HG03025 (cell line): ENCODE measurements at regions not wholly inside any gene's neighbourhood (a gene's known extent, or its start where the extent isn't known, plus 50 kb on each side); places are given as distances from the start of the nearest gene placed in this dataset.

ENCODE experiments used
- ATAC-seq: cut with Tn5 transposase; IDR thresholded peaks from one replicate; pipeline ENCODE4 v1.9.1; 2021; ENCODE audit warnings: mild to moderate bottlenecking, moderate library complexity; ENCODE audit not compliant: unreplicated experiment, low FRiP score

DNA sequence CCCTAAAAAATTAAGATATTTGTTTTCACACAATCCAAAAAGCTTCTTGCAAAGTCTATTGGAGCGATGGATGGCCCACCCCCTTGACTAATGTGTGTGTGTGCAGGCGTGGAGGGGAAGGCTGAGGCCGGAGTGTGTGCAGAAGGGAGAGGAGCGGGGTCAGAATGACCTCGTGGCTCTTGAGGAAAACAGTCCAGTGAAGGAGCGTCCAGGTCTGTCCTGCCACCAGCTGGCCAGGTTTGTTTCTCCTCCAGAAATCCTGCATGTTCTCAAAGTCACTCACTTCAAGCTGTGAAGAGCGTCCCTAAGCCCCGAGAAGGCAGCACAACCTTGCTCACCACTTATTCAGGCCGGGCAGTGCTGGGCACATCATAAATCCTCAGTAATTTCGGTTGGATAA, 69.5 kb upstream of the SSX2IP start:
- ATAC-seq: no peak

DNA sequence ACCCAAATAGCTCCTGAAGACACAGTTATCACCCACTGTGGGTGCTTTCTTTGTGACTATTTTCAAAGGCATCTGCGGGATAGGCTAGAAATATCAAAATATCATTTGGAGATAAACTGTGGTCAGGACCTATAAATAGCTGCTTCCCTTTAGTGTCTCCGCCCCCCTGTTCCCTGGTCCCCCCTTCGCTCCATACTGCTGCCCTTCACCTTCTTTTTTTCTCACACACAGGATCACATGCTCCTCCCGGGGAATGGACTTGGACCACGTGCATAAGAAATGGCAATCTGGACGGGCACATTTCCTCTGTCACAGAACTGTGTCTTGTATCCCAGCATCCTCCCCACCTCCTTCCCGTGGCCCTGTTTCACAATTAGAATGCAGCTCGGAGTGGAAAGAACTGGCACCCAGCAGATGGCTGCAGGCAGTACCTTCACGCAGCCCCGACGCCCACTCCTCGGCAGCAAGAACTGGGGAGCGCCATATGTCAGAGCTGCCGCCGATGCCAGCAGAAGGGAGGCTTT, 68.8 kb upstream of the SSX2IP start:
- ATAC-seq: no peak

DNA sequence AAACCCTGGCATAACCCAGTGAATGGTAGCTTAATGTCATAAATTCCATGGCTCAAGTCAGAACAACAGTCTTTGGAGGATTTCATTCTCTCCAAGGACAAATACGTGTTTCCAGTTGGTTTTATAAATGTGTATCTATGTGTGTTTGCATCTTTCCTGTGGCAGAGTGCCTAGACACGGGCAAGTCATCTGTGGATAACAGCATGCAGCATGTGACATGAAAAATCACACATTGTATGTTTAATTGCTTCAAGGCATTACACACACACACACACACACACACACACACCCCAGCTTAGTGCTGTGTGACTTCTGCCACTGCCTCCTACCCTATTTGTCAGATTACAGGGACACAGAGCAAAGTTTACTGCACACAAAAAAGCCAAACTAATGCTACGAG, 68.2 kb upstream of the SSX2IP start:
- no peak for ATAC-seq

DNA sequence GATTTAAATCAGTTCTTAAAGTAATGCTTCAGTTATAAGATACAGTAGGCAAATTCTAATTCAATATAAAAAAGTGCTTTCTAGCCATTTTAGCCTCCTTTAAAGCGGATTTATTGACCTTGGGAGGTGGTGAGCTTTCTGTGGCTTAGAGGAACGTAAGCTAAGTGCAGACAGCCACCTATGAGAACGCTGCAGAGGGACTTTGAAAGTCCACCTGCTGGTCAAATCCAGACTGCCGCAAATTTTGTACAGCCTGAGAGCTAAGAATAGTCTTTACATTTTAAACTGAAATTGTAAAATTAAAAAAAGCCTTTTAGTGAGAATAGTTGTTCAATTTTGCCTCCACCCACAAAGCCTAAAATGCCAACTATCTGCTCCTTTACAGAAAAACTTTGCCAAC, 67.0 kb upstream of the SSX2IP start:
- ATAC-seq: no peak

DNA sequence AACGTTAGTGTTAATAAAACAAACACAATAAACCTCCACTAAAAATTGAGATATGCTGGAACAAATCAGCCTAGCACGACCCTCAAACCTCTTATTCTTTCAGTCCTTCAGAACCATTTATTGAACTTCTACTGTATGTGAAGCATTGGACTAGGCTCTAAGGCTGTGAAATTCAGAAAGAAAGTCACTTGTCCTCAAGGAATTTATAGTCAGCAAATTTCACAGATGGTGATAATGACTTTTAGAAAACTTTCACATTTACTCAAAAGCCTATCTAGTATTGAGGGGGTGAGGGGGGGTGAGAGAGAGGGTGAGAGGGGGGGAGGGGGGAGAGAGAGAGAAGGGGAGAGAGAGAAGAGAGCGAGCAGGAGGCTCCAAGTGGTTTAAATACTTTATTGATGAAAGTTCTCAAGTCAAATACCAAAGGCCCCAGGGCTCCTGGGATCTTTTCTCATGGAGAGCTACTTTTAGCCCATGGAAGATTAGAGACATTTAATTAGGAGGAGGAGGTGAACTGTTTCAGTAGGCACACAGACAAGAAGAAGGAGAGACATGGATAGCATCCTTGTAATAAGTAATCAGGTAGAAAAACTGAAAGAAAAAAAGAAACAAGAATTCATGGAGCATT, 66.3 kb upstream of the SSX2IP start:
- ATAC-seq: no peak

DNA sequence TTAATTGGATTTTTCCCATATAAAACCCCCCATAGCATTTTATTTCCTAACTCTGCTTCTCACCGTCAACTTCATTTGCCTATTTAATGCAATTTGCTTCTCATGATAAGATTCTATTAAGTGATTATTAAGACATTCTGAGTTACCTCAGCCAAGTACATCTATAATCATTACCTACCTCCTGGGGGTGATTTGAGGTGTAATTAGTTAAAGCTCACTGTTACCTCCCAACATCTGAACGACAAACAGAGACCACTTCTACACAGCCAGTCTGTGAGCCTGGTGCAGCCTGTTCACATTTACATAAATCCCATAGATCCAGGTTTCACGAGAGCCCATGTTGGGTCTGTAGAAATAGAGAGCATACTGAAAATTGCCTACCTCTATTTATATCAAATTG, 65.7 kb upstream of the SSX2IP start:
- ATAC-seq: no peak

DNA sequence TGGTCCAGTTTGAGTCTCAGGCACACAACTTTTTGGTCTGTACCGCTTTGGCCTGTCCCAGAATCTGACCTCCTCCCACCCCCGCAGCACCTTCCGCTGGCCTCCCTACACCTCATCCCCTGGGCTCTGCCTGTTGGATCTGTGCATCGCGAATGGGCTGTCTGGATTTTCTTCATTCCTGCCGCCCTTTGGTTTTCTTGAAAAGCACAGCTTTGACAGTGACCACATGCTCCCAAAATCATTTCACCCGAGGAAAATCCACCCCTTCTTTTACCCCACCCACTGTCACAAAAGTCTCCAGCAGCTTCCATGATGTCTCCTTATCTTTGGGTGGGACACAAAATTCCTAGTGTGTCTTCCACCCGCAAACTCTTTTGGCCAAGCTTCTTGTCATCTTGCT, 65.0 kb upstream of the SSX2IP start:
- no peak for ATAC-seq

DNA sequence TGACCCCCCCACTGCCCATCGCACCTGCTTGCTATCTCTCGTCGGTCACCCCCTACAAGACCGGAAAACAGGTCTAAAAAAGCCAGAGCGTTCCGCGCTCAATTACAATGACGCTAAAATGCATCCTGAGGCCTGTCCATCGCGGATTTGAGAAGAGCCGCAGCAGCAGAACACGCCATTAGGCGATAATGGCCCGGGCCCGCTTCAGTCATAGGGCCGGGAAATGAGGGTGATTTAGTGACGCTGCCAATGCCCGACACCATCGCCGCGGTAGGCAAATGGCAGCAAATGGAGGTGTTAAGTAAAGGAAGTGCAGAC, 64.1 kb upstream of the SSX2IP start:
- no peak for ATAC-seq

DNA sequence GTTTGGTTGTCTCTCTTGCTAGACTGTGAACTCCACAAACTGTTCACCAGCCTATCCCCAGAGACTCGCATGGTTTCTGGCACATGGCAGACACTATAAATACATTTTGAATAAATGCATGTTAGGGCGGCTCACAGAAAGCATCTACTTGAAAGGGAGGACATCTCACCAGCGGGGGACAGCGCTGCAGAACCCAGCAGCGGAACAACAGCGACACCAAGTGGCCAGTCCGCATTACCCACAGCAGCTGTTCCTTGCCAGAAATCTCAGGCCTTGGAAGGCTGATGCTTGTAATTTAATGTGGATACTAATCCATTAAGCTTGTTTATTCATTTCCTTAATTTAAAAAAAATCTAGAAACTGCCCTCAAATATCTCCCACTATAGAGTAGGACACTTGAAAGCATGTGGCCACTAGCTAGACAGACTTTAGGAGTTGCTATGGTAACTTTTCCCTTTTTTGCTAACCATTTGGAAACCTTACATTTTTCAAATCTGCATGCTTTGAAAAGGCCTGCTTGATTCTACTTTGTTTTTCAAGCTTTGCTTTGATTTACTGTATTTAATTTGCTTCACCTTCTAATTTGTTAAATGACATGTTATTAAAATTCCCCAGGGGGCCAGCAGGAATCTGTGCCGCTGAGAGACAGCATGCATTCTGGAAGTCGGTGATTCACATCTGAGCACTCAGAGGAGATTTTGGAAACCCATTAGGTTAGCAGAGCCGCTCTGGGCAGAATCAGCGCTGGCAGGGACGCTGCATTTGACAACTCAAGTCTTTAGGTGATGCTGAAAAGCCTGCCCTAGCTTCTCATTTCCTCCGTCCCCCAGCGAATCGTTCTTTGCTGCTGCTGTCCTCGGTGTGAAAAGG, 63.5 kb upstream of the SSX2IP start:
- ATAC-seq: peak; percentile 83

DNA sequence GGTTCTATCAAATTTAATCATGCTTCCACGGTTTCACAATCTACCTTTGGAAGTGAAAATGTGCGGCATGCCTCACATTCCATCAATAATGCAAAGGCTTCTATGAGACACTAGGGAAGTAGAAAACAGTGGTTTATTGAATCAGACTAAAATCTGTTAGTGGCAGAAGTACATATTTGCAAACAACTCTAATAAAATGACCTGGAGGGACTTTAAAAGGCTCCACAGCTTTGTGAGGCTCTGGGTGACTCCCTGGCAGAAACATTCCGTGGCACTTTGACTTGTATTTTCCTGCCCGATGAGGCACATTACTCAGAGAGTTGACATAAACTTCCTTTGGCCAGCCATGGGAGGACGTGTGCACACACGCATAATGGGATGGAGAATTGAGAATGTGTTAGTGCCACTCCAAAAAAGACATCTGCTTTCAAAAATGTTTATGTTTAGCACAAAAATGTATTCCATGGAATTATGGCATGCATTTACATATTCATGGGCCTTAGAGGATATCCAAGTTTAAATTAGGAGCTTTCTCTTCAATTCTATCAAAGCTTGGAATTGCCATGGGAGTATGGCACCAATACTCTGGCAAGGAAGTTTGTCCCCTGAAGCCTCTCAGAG, 60.0 kb upstream of the SSX2IP start:
- ATAC-seq: no peak

DNA sequence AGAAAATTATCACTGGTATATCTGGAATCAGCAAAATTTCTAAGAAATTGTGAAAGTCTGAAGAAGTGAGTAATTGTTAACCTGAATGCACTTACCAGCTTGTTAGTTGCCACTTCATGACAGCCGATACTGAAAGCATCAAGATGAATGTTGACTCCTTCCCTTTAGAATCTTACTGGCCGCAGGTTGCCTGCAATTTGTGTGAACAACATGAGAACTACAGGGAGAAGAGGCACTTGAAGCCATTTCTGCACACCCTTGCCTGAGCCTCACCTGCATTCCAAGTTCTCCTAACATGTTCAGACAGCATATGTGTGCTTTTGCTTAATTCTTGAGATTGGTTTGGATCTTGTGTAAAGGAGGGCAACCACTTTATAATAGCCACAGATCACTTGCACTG, 59.2 kb upstream of the SSX2IP start:
- no peak for ATAC-seq

DNA sequence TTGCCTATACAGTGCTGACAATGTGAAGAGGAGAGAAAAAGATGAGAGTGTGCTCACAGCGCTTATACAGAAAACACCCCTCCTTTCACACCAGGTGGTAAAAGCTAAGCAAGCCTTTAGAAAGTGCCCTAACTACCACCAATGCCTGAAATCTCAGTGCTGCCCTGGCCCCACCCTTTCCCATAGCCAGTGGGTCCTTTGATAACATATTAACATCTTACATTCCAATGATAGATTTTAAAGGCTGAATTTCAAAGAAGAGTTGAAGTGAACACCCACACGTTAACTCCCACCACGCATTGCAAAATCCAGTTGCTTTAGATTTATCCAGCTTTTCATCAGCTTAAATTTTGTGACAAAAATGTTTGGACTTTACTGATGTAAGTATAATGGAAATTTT, 58.1 kb upstream of the SSX2IP start:
- no peak for ATAC-seq

DNA sequence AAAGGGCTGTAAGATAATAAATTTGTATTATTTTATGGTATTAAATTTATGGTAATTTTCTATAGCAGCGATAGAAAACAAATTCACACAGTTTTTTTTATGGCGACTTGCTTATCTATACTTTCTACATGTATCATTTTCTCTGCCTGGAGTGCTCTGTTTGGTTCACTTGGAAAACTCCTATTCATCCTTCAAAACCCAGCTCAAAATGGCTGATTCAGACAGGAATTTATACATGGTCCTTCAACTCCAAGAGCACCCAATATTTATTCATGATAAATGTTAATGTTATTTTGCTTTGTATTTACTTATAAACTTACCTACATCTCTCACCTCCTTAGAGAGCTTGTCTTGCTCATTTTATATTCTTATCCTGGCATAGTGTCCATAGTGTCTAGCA, 55.6 kb upstream of the SSX2IP start:
- ATAC-seq: no peak

DNA sequence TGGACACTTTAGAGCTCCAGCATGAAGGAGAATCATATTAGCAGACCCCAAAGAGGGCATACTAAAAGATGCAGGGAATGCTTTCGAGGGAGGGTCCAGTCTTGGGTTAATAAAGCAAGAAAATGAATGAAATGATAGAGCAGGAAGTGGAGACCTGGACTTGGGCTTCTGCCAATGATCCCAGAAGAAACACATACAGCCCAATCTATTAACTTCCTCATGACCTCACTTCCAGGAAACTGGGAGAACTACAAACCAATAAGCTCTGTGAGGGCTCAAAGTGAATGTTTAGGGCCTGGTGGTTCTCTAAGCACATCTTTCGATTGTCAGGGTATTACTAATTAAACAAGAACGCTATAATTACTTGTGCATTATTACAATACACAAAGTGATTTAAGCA, 53.6 kb upstream of the SSX2IP start:
- ATAC-seq: no peak

DNA sequence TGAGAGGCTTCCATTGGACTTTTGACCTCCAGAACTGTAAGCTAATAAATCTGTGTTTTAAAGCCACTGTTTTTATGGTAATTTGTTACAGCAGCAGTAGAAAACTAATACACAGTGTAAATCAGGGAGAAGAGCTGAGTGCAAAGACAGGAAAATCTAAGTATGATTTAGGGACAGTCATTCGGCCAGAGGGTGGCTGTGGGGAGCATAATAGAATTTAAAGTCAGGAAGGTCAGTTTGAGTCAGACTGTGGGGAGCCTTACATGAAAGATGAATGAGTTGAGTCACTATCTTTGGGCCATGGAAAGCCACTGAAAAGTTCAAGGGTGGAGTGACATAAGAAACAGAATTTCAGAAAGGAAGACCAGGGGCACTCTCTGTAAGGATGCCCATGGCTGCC, 52.4 kb upstream of the SSX2IP start:
- ATAC-seq: peak; percentile 75

DNA sequence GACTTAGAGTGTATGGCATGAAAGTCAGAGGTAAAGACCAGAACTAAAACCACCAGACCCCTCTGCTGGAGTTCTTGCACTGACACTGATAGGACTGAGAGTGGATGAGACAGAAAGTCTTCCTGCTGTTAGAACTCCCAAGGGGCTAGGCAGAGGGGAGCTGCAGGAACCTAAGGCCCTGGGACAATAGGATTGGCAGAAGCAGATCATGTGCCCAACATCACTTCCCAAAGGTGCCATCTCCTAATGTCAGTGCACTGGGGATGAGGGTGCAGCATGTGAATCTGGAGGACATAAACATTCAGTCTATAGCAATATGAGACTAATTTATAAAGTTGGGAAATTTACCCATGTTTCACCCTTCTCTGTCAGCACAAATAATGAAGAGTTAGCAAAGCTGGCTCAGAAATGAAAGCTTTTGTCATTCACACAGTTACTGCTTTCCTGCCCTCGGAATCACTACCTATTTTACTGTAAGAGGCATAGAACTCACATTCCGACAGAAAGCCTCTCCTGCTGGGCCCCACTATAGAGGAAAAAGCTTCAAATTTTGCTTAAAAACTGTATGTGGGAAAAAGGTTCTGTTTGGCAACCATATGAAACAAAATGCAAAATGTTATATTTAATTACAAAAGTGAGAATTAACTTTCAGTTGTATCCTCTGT, 49.9 kb upstream of the SSX2IP start:
- no peak for ATAC-seq
